ENCODE measurements at regions not wholly inside any gene's neighbourhood (a gene's known extent, or its start where the extent isn't known, plus 50 kb on each side); places are given as distances from the start of the nearest gene placed in this dataset.

- no peaks in the 10 kb centered on the region for H3K36me3 ChIP-seq (replicated peaks)
- H3K4me3 ChIP-seq (ENCODE audit: low read depth, low read length): no peak overlapping the region
- DNase-seq: no peak
- no peak overlapping the region for H3K27ac ChIP-seq
- in situ Hi-C loops (cut with HindIII; ENCODE audit: low pct_ligation_motif_present, low sequenced_read_pairs): no loop called here
- TF ChIP-seq CTCF (IDR thresholded peaks at IDR 0.05; ENCODE audit: low read depth, low read length, missing control alignments): no peak
- no peaks in the 10 kb centered on the region for H3K27me3 ChIP-seq (replicated peaks)
These were observed 114.8 kb upstream of the MARCKS start for GRCh38 chr6:113742342-113742741.

- H3K27me3 ChIP-seq (replicated peaks): no peaks in the 10 kb centered on the region
- no peaks in the 10 kb centered on the region for H3K36me3 ChIP-seq (replicated peaks)
- no peak overlapping the region for H3K4me3 ChIP-seq (ENCODE audit: low read depth, low read length)
- no peak for TF ChIP-seq CTCF (IDR thresholded peaks at IDR 0.05; ENCODE audit: low read depth, low read length, missing control alignments)
- no peak for DNase-seq
- H3K27ac ChIP-seq: no peak overlapping the region
- in situ Hi-C loops (cut with HindIII; ENCODE audit: low pct_ligation_motif_present, low sequenced_read_pairs): no loop called here
These were observed 112.3 kb upstream of the MARCKS start for GRCh38 chr6:113744861-113745260.

- Histone ChIP-seq H3K36me3 (replicated peaks) (no peaks in the 10 kb centered on the region), H3K27me3 (replicated peaks) (no peaks in the 10 kb centered on the region), H3K4me3 (ENCODE audit: low read depth, low read length) (no peak overlapping the region), H3K27ac (no peak overlapping the region)
- DNase-seq: no peak
- in situ Hi-C loops (cut with HindIII; ENCODE audit: low pct_ligation_motif_present, low sequenced_read_pairs): no loop called here
- TF ChIP-seq CTCF (IDR thresholded peaks at IDR 0.05; ENCODE audit: low read depth, low read length, missing control alignments): no peak
These were observed 106.8 kb upstream of the MARCKS start for GRCh38 chr6:113750151-113750855.

- no peak for TF ChIP-seq CTCF (IDR thresholded peaks at IDR 0.05; ENCODE audit: low read depth, low read length, missing control alignments)
- H3K27ac ChIP-seq: no peak overlapping the region
- in situ Hi-C loops (cut with HindIII; ENCODE audit: low pct_ligation_motif_present, low sequenced_read_pairs): no loop called here
- H3K4me3 ChIP-seq (ENCODE audit: low read depth, low read length): no peak overlapping the region
- H3K36me3 ChIP-seq (replicated peaks): no peaks in the 10 kb centered on the region
- DNase-seq: no peak
- no peaks in the 10 kb centered on the region for H3K27me3 ChIP-seq (replicated peaks)
These were observed 102.9 kb upstream of the MARCKS start for GRCh38 chr6:113754291-113754690.

- in situ Hi-C loops (cut with HindIII; ENCODE audit: low pct_ligation_motif_present, low sequenced_read_pairs): no loop called here
- no peak for TF ChIP-seq CTCF (IDR thresholded peaks at IDR 0.05; ENCODE audit: low read depth, low read length, missing control alignments)
- no peak for DNase-seq
- Histone ChIP-seq H3K27ac (no peak overlapping the region), H3K4me3 (ENCODE audit: low read depth, low read length) (no peak overlapping the region), H3K27me3 (replicated peaks) (no peaks in the 10 kb centered on the region), H3K36me3 (replicated peaks) (no peaks in the 10 kb centered on the region)
These were observed 101.5 kb upstream of the MARCKS start for GRCh38 chr6:113755449-113756289.
